ENCODE measurements at regions not wholly inside any gene's neighbourhood (a gene's known extent, or its start where the extent isn't known, plus 50 kb on each side); places are given as distances from the start of the nearest gene placed in this dataset.
"Not testable (repeated sequence)": the region's sequence is repeated elsewhere in the genome, so short reads cannot be mapped to it uniquely, and the experiment has no call there.

- H3K4me3 ChIP-seq (ENCODE audit: low read depth, low read length) = no peak overlapping the region
- no peak for DNase-seq (ENCODE audit: low read depth)
- TF ChIP-seq CTCF (conservative IDR thresholded peaks at IDR 0.05; ENCODE audit: low read depth, low read length) = no peak
Observed at GRCh38 chr22:35480627-35481550, 59.7 kb upstream of the RASD2 start.

- H3K4me3 ChIP-seq (ENCODE audit: low read depth, low read length) = no peak overlapping the region
- no peak for DNase-seq (ENCODE audit: low read depth)
- TF ChIP-seq CTCF (conservative IDR thresholded peaks at IDR 0.05; ENCODE audit: low read depth, low read length) = no peak
Observed at GRCh38 chr22:35482311-35482710, 58.3 kb upstream of the RASD2 start.

- H3K4me3 ChIP-seq (ENCODE audit: low read depth, low read length) = no peak overlapping the region
- DNase-seq (ENCODE audit: low read depth) = no peak
- no peak for TF ChIP-seq CTCF (conservative IDR thresholded peaks at IDR 0.05; ENCODE audit: low read depth, low read length)
Observed at GRCh38 chr22:35482974-35483373, 57.7 kb upstream of the RASD2 start.

GRCh38 chr22:35483730-35484129, 56.9 kb upstream of the RASD2 start:
- no peak for DNase-seq (ENCODE audit: low read depth)
- H3K4me3 ChIP-seq (ENCODE audit: low read depth, low read length) = no peak overlapping the region
- TF ChIP-seq CTCF (conservative IDR thresholded peaks at IDR 0.05; ENCODE audit: low read depth, low read length) = no peak

GRCh38 chr22:35484651-35485556, 55.7 kb upstream of the RASD2 start:
- H3K4me3 ChIP-seq (ENCODE audit: low read depth, low read length) = no peak overlapping the region
- TF ChIP-seq CTCF (conservative IDR thresholded peaks at IDR 0.05; ENCODE audit: low read depth, low read length) = no peak
- DNase-seq (ENCODE audit: low read depth) = no peak

- no peak for DNase-seq (ENCODE audit: low read depth)
- H3K4me3 ChIP-seq (ENCODE audit: low read depth, low read length) = no peak overlapping the region
- TF ChIP-seq CTCF (conservative IDR thresholded peaks at IDR 0.05; ENCODE audit: low read depth, low read length) = no peak
Observed at GRCh38 chr22:35486116-35486631, 54.5 kb upstream of the RASD2 start.

- DNase-seq (ENCODE audit: low read depth); H3K4me3 ChIP-seq (ENCODE audit: low read depth, low read length): not testable (repeated sequence)
Observed at GRCh38 chr22:35487623-35488022, 53.0 kb upstream of the RASD2 start.

Measured in choroid plexus epithelial cell (primary cell).